Psoas muscle (tissue), 7 donors: ENCODE measurements at regions not wholly inside any gene's neighbourhood (a gene's known extent, or its start where the extent isn't known, plus 50 kb on each side); places are given as distances from the start of the nearest gene placed in this dataset.

ENCODE experiments used
- ATAC-seq, 4 donors: fragments of 200-7000 bp; cut with Tn5 transposase; one replicate each; pipeline ENCODE4 v1.9.1; 2020; ENCODE audit warnings: moderate library complexity in 3 of 4, mild to moderate bottlenecking in 2 of 4
- DNase-seq, 2 donors: peaks; one replicate each; pipeline ENCODE4 v3.0.0-alpha.2; 2020
- H3K27ac ChIP-seq: fragments of 200-600 bp; one replicate; pipeline ENCODE4 v1.8.0; 2022
- H3K27me3 ChIP-seq, 3 donors: fragments of 200-600 bp in 1 of 3; one replicate each; pipeline versions ENCODE4 v1.6.1 to v1.8.0; 2013 to 2022; ENCODE audit warnings: low read length in 2 of 3, mild to moderate bottlenecking in 2 of 3, moderate library complexity in 1 of 3; ENCODE audit not compliant: insufficient read depth in 3 of 3
- H3K36me3 ChIP-seq, 2 donors: fragments of 200-600 bp in 1 of 2; one replicate each; pipeline versions ENCODE4 v1.6.1 to v1.8.0; 2013 to 2022; ENCODE audit warnings: low read depth in 1 of 2, mild to moderate bottlenecking in 1 of 2, moderate library complexity in 1 of 2; ENCODE audit not compliant: insufficient read depth in 1 of 2
- H3K4me1 ChIP-seq: fragments of 200-600 bp; one replicate; pipeline ENCODE4 v1.8.0; 2022
- H3K4me3 ChIP-seq: fragments of 200-600 bp; one replicate; pipeline ENCODE4 v1.8.0; 2022; ENCODE audit warnings: mild to moderate bottlenecking
- H3K9me3 ChIP-seq: fragments of 200-600 bp; one replicate; pipeline ENCODE4 v1.8.0; 2022
- WGBS, 3 donors: extraction: QIAGEN DNeasy Blood & Tissue Kit; methylation state at CpG; one replicate each; pipeline versions ENCODE4 v1.1.6 to v1.1.7; 2013; 5-methylcytosine and 5-hydroxymethylcytosine counted together
- intact Hi-C, 2 donors: fragments of 100-400 bp; cut with DNase I; formaldehyde crosslinking; loops; one replicate each; pipeline versions ENCODE4 v1.11.0 to v1.14.2; 2022
- TF ChIP-seq, protein P1 (sequence below): fragments of 200-600 bp; IDR thresholded peaks from one replicate; pipeline ENCODE4 v1.8.0; 2022; ENCODE audit warnings: antibody characterized with exemption
- donor health status: healthy with polysubstance abuse.
- donor health status: DM: no; HTN: no; CAD: no; lungs with moderate emphysema.
- donor health status: Bipolar disorder and iron deficiency.
- donor health status: healthy.
- donor health status: DM: yes; HTN: yes; CAD: no.
- donor health status: DM: no; HTN: no; CAD: no.
- donor health status: DM: yes; HTN: yes; CAD: no.

- intact Hi-C loops, result no loop called here
- H3K27ac ChIP-seq, result no peak overlapping the region
- DNase-seq (no peak), ATAC-seq (no peak)
- no peak overlapping the region for H3K4me3 ChIP-seq
- H3K36me3 ChIP-seq, result no peaks in the 10 kb centered on the region
- 83 to 92% (median 88%) methylated on average over 2 of the region's 2 CpGs for WGBS, 3 donors
- H3K4me1 ChIP-seq, result no peaks in the 10 kb centered on the region
- no peaks in the 10 kb centered on the region for H3K27me3 ChIP-seq
- H3K9me3 ChIP-seq, result no peaks in the 10 kb centered on the region
- TF ChIP-seq, protein P1, sequence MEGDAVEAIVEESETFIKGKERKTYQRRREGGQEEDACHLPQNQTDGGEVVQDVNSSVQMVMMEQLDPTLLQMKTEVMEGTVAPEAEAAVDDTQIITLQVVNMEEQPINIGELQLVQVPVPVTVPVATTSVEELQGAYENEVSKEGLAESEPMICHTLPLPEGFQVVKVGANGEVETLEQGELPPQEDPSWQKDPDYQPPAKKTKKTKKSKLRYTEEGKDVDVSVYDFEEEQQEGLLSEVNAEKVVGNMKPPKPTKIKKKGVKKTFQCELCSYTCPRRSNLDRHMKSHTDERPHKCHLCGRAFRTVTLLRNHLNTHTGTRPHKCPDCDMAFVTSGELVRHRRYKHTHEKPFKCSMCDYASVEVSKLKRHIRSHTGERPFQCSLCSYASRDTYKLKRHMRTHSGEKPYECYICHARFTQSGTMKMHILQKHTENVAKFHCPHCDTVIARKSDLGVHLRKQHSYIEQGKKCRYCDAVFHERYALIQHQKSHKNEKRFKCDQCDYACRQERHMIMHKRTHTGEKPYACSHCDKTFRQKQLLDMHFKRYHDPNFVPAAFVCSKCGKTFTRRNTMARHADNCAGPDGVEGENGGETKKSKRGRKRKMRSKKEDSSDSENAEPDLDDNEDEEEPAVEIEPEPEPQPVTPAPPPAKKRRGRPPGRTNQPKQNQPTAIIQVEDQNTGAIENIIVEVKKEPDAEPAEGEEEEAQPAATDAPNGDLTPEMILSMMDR, result no peak
Measured at GRCh38 chr18:7338846-7339245, 108.0 kb downstream of the LRRC30 start.

GRCh38 chr18:7341581-7342337, 110.9 kb downstream of the LRRC30 start:
- Histone ChIP-seq H3K27ac (no peak overlapping the region), H3K36me3 (no peaks in the 10 kb centered on the region), H3K4me1 (no peaks in the 10 kb centered on the region), H3K9me3 (no peaks in the 10 kb centered on the region), H3K27me3 (no peaks in the 10 kb centered on the region), H3K4me3 (no peak overlapping the region)
- intact Hi-C loops, result no loop called here
- ATAC-seq, result no peak
- no peak for DNase-seq
- TF ChIP-seq, protein P1, result no peak
- WGBS, 3 donors, result 89 to 94% (median 91%) methylated on average over 6 of the region's 6 CpGs

DNA sequence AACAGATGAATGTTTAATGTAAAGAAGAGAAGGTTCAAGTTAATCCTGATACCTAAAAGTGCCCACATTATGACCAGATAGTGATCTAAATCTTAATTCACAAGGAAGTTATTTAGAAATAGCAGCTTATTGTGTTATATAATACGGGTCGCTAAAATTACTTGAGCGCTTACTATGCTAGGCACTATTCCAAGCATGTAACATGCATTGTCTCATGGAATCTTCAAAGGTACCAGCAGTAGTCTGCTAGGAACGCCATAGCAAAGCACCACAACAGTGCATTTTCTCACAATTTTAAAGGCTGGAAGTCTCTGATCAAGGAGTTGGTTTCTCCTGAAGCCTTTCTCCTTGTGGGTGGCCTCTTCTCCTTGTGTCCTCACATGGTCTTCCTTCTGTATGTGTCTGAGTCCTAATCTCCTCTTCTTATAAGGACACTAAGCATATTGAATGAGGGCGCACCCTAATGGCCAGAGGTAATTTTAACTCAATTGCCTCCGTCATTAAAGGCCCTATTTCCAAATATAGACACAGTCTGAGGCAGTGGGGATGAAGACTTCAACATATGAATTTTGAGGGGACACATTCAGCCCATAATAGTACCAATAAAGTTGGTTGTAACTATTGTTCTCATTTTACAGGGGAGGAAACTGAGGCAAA, 118.4 kb downstream of the LRRC30 start:
- Histone ChIP-seq H3K4me1 (no peaks in the 10 kb centered on the region), H3K36me3 (no peaks in the 10 kb centered on the region), H3K27me3 (no peaks in the 10 kb centered on the region), H3K27ac (no peak overlapping the region), H3K4me3 (no peak overlapping the region), H3K9me3 (no peaks in the 10 kb centered on the region)
- TF ChIP-seq, protein P1, result no peak
- 82 to 86% (median 84%) methylated on average over 6 of the region's 6 CpGs for WGBS, 3 donors
- intact Hi-C loops, result no loop called here
- no peak for ATAC-seq
- DNase-seq, result no peak

GRCh38 chr18:7358989-7359726, 128.3 kb downstream of the LRRC30 start:
- H3K4me3 ChIP-seq, result no peak overlapping the region
- no peaks in the 10 kb centered on the region for H3K27me3 ChIP-seq
- H3K27ac ChIP-seq, result no peak overlapping the region
- ATAC-seq (no peak), DNase-seq (no peak)
- TF ChIP-seq, protein P1, result no peak
- WGBS, 3 donors, result 25 to 30% (median 27%) methylated on average over 8 of the region's 8 CpGs
- H3K36me3 ChIP-seq, result no peaks in the 10 kb centered on the region
- intact Hi-C loops, result no loop called here
- H3K4me1 ChIP-seq, result no peaks in the 10 kb centered on the region
- no peaks in the 10 kb centered on the region for H3K9me3 ChIP-seq
